Naive B cell (primary cell): ENCODE measurements at regions not wholly inside any gene's neighbourhood (a gene's known extent, or its start where the extent isn't known, plus 50 kb on each side); places are given as distances from the start of the nearest gene placed in this dataset.
A peak's percentile ranks its signal among the peaks of the same experiment; 100 is the strongest.

Experiments
- ATAC-seq, 2 donors: fragments of 150-1000 bp; cut with Tn5 transposase; 2 replicates each; pipeline ENCODE4 v1.10.0; 2021; ENCODE audit warnings: low read depth in 2 of 2, mild to moderate bottlenecking in 2 of 2, moderate library complexity in 2 of 2
- DNase-seq: peaks from one replicate; pipeline ENCODE4 v3.0.0; 2022
- H3K27ac Mint-ChIP-seq, 6 donors: one replicate each; pipeline ENCODE4 v1.8.0; 2020 to 2022; ENCODE audit warnings: mild to moderate bottlenecking in 6 of 6, mixed read lengths in 6 of 6, moderate library complexity in 5 of 6, inconsistent platforms in 2 of 6
- H3K27me3 Mint-ChIP-seq, 3 donors: one replicate each; pipeline ENCODE4 v1.8.0; 2021 to 2022; ENCODE audit warnings: mixed read lengths in 3 of 3, mild to moderate bottlenecking in 1 of 3
- H3K36me3 Mint-ChIP-seq, 2 donors: one replicate each; pipeline ENCODE4 v1.8.0; 2020 to 2022; ENCODE audit warnings: mixed read lengths in 2 of 2, inconsistent platforms in 1 of 2, mild to moderate bottlenecking in 1 of 2
- H3K4me1 Mint-ChIP-seq, 3 donors: one replicate each; pipeline ENCODE4 v1.8.0; 2020 to 2022; ENCODE audit warnings: mixed read lengths in 3 of 3, inconsistent platforms in 1 of 3, mild to moderate bottlenecking in 1 of 3, moderate library complexity in 1 of 3
- H3K4me3 Mint-ChIP-seq, 8 donors: one replicate each; pipeline ENCODE4 v1.8.0; 2020 to 2022; ENCODE audit warnings: mild to moderate bottlenecking in 8 of 8, mixed read lengths in 8 of 8, moderate library complexity in 8 of 8, inconsistent platforms in 2 of 8
- H3K9me3 Mint-ChIP-seq, 7 donors: one replicate each; pipeline ENCODE4 v1.8.0; 2020 to 2022; ENCODE audit warnings: mixed read lengths in 7 of 7, mild to moderate bottlenecking in 5 of 7, inconsistent platforms in 2 of 7, moderate library complexity in 1 of 7

- Mint-ChIP-seq H3K27ac (no peak overlapping the region), H3K36me3 (no peaks in the 10 kb centered on the region), H3K27me3 (no peaks in the 10 kb centered on the region), H3K4me1 (no peaks in the 10 kb centered on the region), H3K9me3 (peaks cover 0 to 4% (median 0%) of the 10 kb centered on the region in 7 donors), H3K4me3 (no peak overlapping the region)
- ATAC-seq (no peak), DNase-seq (no peak)
Measured at GRCh38 chr2:147392180-147392579, 452.6 kb upstream of the ACVR2A start.

- ATAC-seq, result no peak
Measured at GRCh38 chr2:147390475-147390874, 454.4 kb upstream of the ACVR2A start.

GRCh38 chr2:147389218-147389617 lies 455.6 kb upstream of the ACVR2A start:
- Mint-ChIP-seq H3K9me3 (peaks cover 0 to 4% (median 0%) of the 10 kb centered on the region in 7 donors), H3K27ac (no peak overlapping the region), H3K4me1 (no peaks in the 10 kb centered on the region), H3K27me3 (no peaks in the 10 kb centered on the region), H3K36me3 (no peaks in the 10 kb centered on the region), H3K4me3 (no peak overlapping the region)
- ATAC-seq (no peak), DNase-seq (no peak)

More at GRCh38 chr2:147390475-147390874, 454.4 kb upstream of the ACVR2A start:
- H3K4me3 Mint-ChIP-seq, result no peak overlapping the region
- H3K9me3 Mint-ChIP-seq, result peaks cover 0 to 4% (median 0%) of the 10 kb centered on the region in 7 donors
- no peak overlapping the region for H3K27ac Mint-ChIP-seq
- H3K27me3 Mint-ChIP-seq, result no peaks in the 10 kb centered on the region
- H3K36me3 Mint-ChIP-seq, result no peaks in the 10 kb centered on the region
- no peak for DNase-seq
- no peaks in the 10 kb centered on the region for H3K4me1 Mint-ChIP-seq

DNA sequence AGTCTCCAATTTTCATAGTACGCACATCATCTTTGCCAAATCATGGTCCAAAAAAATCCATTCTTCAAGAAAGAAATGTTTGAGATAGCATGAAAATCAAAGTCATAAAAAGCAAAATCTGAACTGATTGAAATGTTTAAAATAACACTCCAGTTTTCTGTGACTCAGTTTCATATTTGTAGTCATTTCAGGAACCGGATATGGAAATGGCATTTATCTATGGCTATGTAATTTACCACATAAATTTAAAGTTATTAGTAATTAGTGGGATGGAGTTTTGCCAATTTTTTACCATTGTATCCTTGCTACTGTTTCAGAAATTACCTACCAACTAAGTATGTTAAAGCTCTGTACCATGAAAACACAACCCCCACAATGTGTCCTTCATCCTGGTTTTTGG lies 456.6 kb upstream of the ACVR2A start:
- Mint-ChIP-seq H3K4me1 (no peaks in the 10 kb centered on the region), H3K27me3 (no peaks in the 10 kb centered on the region), H3K9me3 (peaks cover 0 to 2% (median 0%) of the 10 kb centered on the region in 7 donors), H3K36me3 (no peaks in the 10 kb centered on the region), H3K27ac (no peak overlapping the region), H3K4me3 (no peak overlapping the region)
- ATAC-seq, result no peak
- DNase-seq, result no peak

DNA sequence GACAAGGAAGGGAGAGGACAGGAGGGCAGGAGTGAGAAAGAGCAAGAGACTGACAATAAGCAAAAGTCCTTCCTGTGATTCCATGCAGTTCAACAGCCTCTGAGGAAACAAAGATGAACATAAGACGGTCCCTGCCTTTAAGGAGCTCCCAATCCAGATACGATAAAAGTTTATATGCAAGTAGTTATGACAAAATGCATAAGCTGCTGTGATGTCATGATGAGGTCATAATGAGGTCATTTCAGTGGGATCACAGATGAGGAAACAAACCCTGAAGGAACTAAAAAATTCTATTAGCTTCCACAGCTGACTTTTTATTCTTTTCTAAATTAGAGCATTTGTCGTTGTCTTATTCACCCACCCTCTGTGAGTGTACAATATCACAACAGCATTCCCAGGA lies 458.5 kb upstream of the ACVR2A start:
- Mint-ChIP-seq H3K36me3 (no peaks in the 10 kb centered on the region), H3K9me3 (peaks cover 0 to 3% (median 0%) of the 10 kb centered on the region in 7 donors), H3K27ac (no peak overlapping the region), H3K27me3 (no peaks in the 10 kb centered on the region), H3K4me3 (no peak overlapping the region), H3K4me1 (no peaks in the 10 kb centered on the region)
- no peak for DNase-seq
- ATAC-seq, result no peak

GRCh38 chr2:147385600-147385999 lies 459.2 kb upstream of the ACVR2A start:
- Mint-ChIP-seq H3K27me3 (no peaks in the 10 kb centered on the region), H3K4me3 (no peak overlapping the region), H3K36me3 (no peaks in the 10 kb centered on the region), H3K4me1 (no peaks in the 10 kb centered on the region), H3K9me3 (peaks cover 0 to 3% (median 0%) of the 10 kb centered on the region in 7 donors), H3K27ac (no peak overlapping the region)
- no peak for DNase-seq
- ATAC-seq, result no peak

DNA sequence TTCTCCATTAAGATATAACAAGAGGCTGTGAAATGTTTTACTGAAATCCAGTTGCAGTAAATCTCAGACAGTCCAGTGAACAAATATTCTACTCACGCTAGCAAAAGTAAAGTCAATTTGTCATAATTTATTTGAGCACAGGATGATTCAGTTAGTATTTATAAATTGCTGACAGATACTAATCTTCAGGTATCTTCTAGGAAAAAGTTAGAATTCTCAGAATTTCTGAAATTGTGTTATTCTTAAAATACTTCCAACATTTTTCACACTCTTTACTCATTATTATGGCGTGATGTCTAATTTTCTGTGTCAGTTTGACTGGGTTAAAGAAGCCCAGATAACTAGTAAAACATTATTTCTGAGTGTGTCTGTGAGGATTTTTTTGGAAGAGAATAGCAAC lies 460.2 kb upstream of the ACVR2A start:
- H3K36me3 Mint-ChIP-seq, result no peaks in the 10 kb centered on the region
- ATAC-seq (no peak), DNase-seq (no peak)
- H3K9me3 Mint-ChIP-seq, result peaks cover 0 to 3% (median 0%) of the 10 kb centered on the region in 7 donors
- no peaks in the 10 kb centered on the region for H3K4me1 Mint-ChIP-seq
- peak overlapping the region in 1 of 8 donors; percentile 18 for H3K4me3 Mint-ChIP-seq
- H3K27me3 Mint-ChIP-seq, result no peaks in the 10 kb centered on the region
- H3K27ac Mint-ChIP-seq, result no peak overlapping the region

DNA sequence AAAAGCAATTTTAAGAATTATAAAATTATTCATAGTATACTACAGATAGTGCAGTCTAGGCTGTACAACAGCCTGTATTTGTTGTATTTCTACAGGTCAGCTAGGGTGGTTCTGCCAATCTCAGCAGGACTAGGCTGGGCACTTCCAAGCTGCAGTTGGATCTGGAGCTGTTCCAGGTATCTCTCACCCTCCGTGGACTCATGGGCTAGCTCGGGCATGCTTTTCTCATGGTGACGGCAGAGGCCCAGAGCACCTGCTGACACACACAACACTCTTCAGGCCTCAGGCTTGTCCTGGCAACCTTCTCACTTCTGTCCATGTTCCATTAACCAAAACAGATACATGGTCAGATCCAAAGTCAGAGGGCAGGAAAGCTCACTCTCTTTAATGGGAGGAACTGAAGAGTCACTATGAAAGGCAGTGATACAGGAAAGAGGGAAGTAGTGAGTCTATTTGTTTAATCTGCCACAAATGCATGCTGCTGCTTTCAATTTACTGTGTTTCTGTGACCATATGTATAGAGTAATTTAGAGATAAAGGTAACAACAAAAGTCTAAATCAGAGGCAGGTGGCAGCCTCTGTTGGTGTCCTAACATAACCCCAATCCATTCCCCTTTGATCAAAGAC lies 462.4 kb upstream of the ACVR2A start:
- Mint-ChIP-seq H3K4me1 (no peaks in the 10 kb centered on the region), H3K4me3 (no peak overlapping the region), H3K27me3 (no peaks in the 10 kb centered on the region), H3K9me3 (peaks cover 0 to 3% (median 0%) of the 10 kb centered on the region in 7 donors), H3K36me3 (no peaks in the 10 kb centered on the region), H3K27ac (no peak overlapping the region)
- no peak for ATAC-seq
- DNase-seq, result no peak

GRCh38 chr2:147378403-147378802 lies 466.4 kb upstream of the ACVR2A start:
- ATAC-seq (no peak), DNase-seq (no peak)
- Mint-ChIP-seq H3K27me3 (no peaks in the 10 kb centered on the region), H3K27ac (no peak overlapping the region), H3K4me1 (no peaks in the 10 kb centered on the region), H3K9me3 (peaks cover 0 to 3% (median 0%) of the 10 kb centered on the region in 7 donors), H3K4me3 (no peak overlapping the region), H3K36me3 (no peaks in the 10 kb centered on the region)

- H3K27ac Mint-ChIP-seq, result no peak overlapping the region
- DNase-seq, result no peak
- no peaks in the 10 kb centered on the region for H3K27me3 Mint-ChIP-seq
- H3K9me3 Mint-ChIP-seq, result peaks cover 0 to 2% (median 0%) of the 10 kb centered on the region in 7 donors
- no peak overlapping the region for H3K4me3 Mint-ChIP-seq
- H3K36me3 Mint-ChIP-seq, result no peaks in the 10 kb centered on the region
- no peak for ATAC-seq
- H3K4me1 Mint-ChIP-seq, result no peaks in the 10 kb centered on the region
Measured at GRCh38 chr2:147375073-147375472, 469.8 kb upstream of the ACVR2A start.

GRCh38 chr2:147374423-147374811 lies 470.4 kb upstream of the ACVR2A start:
- H3K4me3 Mint-ChIP-seq, result no peak overlapping the region
- ATAC-seq, result no peak

GRCh38 chr2:147373800-147374422 lies 470.9 kb upstream of the ACVR2A start:
- peaks cover 0 to 2% (median 0%) of the 10 kb centered on the region in 7 donors for H3K9me3 Mint-ChIP-seq
- H3K4me3 Mint-ChIP-seq, result no peak overlapping the region
- no peaks in the 10 kb centered on the region for H3K27me3 Mint-ChIP-seq
- no peaks in the 10 kb centered on the region for H3K4me1 Mint-ChIP-seq
- H3K27ac Mint-ChIP-seq, result no peak overlapping the region
- ATAC-seq (no peak), DNase-seq (no peak)
- no peaks in the 10 kb centered on the region for H3K36me3 Mint-ChIP-seq

More at GRCh38 chr2:147374423-147374811, 470.4 kb upstream of the ACVR2A start:
- peaks cover 0 to 2% (median 0%) of the 10 kb centered on the region in 7 donors for H3K9me3 Mint-ChIP-seq
- DNase-seq, result no peak
- H3K27me3 Mint-ChIP-seq, result no peaks in the 10 kb centered on the region
- H3K27ac Mint-ChIP-seq, result no peak overlapping the region
- no peaks in the 10 kb centered on the region for H3K4me1 Mint-ChIP-seq
- H3K36me3 Mint-ChIP-seq, result no peaks in the 10 kb centered on the region

DNA sequence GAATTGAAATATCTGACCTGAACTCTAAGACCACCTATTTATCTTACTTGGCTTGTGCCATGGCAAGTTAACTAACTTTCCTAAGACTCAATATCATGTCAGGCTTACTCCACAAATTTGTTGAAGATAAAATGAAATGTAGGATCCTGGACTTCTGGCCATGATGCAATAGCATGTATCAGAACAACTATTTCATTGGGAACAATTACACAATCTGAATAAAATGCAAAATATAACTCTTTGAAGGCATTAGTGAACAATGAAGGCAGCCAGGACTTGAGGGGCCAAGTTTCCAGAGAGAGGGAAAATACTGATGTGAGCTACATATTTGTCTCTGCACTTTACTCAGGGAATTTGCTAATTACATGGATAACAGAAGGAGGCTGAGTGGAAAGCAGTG lies 476.5 kb upstream of the ACVR2A start:
- DNase-seq, result no peak
- ATAC-seq, result no peak
- Mint-ChIP-seq H3K27me3 (no peaks in the 10 kb centered on the region), H3K4me1 (peaks cover 0 to 12% (median 6%) of the 10 kb centered on the region in 3 donors), H3K9me3 (peaks cover 0 to 2% (median 0%) of the 10 kb centered on the region in 7 donors), H3K36me3 (no peaks in the 10 kb centered on the region), H3K4me3 (no peak overlapping the region), H3K27ac (no peak overlapping the region)

DNA sequence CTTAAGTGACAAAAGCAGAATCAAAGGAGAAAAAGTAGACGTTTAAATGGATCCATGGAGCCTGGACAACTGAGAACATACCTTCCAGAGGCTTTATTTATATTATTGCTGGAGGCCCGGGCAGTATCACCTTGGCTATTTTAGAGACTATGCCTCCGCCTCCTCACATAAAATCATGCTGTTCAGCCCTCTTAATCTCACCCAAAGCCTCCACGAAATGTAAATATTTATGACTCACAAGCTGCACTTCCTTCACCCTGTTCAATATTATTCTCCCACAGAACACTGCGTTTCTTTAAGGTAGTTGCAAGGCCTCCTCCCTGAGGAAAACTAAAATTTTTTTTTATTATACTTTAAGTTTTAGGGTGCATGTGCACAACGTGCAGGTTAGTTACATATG lies 478.6 kb upstream of the ACVR2A start:
- no peaks in the 10 kb centered on the region for H3K36me3 Mint-ChIP-seq

More for the DNA sequence above, 478.6 kb upstream of the ACVR2A start:
- DNase-seq (no peak), ATAC-seq (no peak)
- Mint-ChIP-seq H3K27me3 (no peaks in the 10 kb centered on the region), H3K4me3 (no peak overlapping the region), H3K9me3 (no peaks in the 10 kb centered on the region), H3K4me1 (peaks cover 0 to 12% (median 6%) of the 10 kb centered on the region in 3 donors), H3K27ac (no peak overlapping the region)
